Effector memory CD4-positive, alpha-beta T cell (primary cell): ENCODE measurements at regions not wholly inside any gene's neighbourhood (a gene's known extent, or its start where the extent isn't known, plus 50 kb on each side); places are given as distances from the start of the nearest gene placed in this dataset.
"Not testable (repeated sequence)": the region's sequence is repeated elsewhere in the genome, so short reads cannot be mapped to it uniquely, and the experiment has no call there.

Experiments used
- DNase-seq, 3 donors: peaks; one replicate each; pipeline ENCODE4 v3.0.0-alpha.2; 2020
- H3K27ac ChIP-seq: 2 replicates; pipeline ENCODE4 v1.7.0; 2013; ENCODE audit warnings: mild to moderate bottlenecking, low read length, moderate library complexity; ENCODE audit not compliant: insufficient read depth, poor library complexity, severe bottlenecking
- H3K27me3 ChIP-seq: replicated peaks from 2 replicates; pipeline ENCODE4 v1.7.0; 2013; ENCODE audit warnings: mild to moderate bottlenecking, low read length; ENCODE audit not compliant: insufficient read depth, control insufficient read depth, poor library complexity, severe bottlenecking
- H3K36me3 ChIP-seq: 2 replicates; pipeline ENCODE4 v1.7.0; 2013; ENCODE audit warnings: mild to moderate bottlenecking, low read length, moderate library complexity; ENCODE audit not compliant: control insufficient read depth, insufficient read depth
- H3K4me1 ChIP-seq: 2 replicates; pipeline ENCODE4 v1.7.0; 2013; ENCODE audit warnings: low read length, mild to moderate bottlenecking; ENCODE audit not compliant: control insufficient read depth, insufficient read depth, poor library complexity, severe bottlenecking
- H3K4me3 ChIP-seq: 2 replicates; pipeline ENCODE4 v1.7.0; 2013; ENCODE audit warnings: low read length, low read depth, mild to moderate bottlenecking; ENCODE audit not compliant: insufficient read depth, poor library complexity, severe bottlenecking
- H3K9me3 ChIP-seq: 2 replicates; pipeline ENCODE4 v1.7.0; 2013; ENCODE audit warnings: mild to moderate bottlenecking, low read length, moderate library complexity; ENCODE audit not compliant: control insufficient read depth

- not testable (repeated sequence) for DNase-seq, H3K9me3 ChIP-seq, H3K4me1 ChIP-seq, H3K27ac ChIP-seq, H3K27me3 ChIP-seq, H3K4me3 ChIP-seq, H3K36me3 ChIP-seq
These were observed 92.8 kb upstream of the AGTPBP1 start for GRCh38 chr9:85834591-85834990.

GRCh38 chr9:85843949-85844348 lies 97.0 kb upstream of the NAA35 start:
- not testable (repeated sequence) for DNase-seq, H3K27me3 ChIP-seq, H3K4me1 ChIP-seq, H3K36me3 ChIP-seq, H3K27ac ChIP-seq, H3K9me3 ChIP-seq, H3K4me3 ChIP-seq

- H3K9me3 ChIP-seq, DNase-seq, H3K4me3 ChIP-seq, H3K27ac ChIP-seq, H3K36me3 ChIP-seq, H3K4me1 ChIP-seq, H3K27me3 ChIP-seq: not testable (repeated sequence)
These were observed 93.2 kb upstream of the NAA35 start for GRCh38 chr9:85847782-85848181.

GRCh38 chr9:85858056-85858750 lies 82.7 kb upstream of the NAA35 start:
- DNase-seq = no peak
- no peaks in the 10 kb centered on the region for H3K36me3 ChIP-seq
- no peaks in the 10 kb centered on the region for H3K4me1 ChIP-seq
- H3K4me3 ChIP-seq = no peak overlapping the region
- no peak overlapping the region for H3K27ac ChIP-seq
- H3K27me3 ChIP-seq = no peaks in the 10 kb centered on the region
- H3K9me3 ChIP-seq = no peaks in the 10 kb centered on the region

GRCh38 chr9:85859765-85860164 lies 81.2 kb upstream of the NAA35 start:
- Histone ChIP-seq H3K4me3 (no peak overlapping the region), H3K27me3 (no peaks in the 10 kb centered on the region), H3K36me3 (no peaks in the 10 kb centered on the region), H3K9me3 (no peaks in the 10 kb centered on the region), H3K27ac (no peak overlapping the region), H3K4me1 (no peaks in the 10 kb centered on the region)
- DNase-seq = no peak

- H3K27me3 ChIP-seq, DNase-seq, H3K36me3 ChIP-seq, H3K4me1 ChIP-seq, H3K4me3 ChIP-seq, H3K9me3 ChIP-seq, H3K27ac ChIP-seq: not testable (repeated sequence)
These were observed 79.1 kb upstream of the NAA35 start for GRCh38 chr9:85861882-85862281.

GRCh38 chr9:85863875-85864274 lies 77.1 kb upstream of the NAA35 start:
- DNase-seq = no peak
- Histone ChIP-seq H3K27ac (no peak overlapping the region), H3K36me3 (no peaks in the 10 kb centered on the region), H3K4me1 (no peaks in the 10 kb centered on the region), H3K27me3 (no peaks in the 10 kb centered on the region), H3K9me3 (no peaks in the 10 kb centered on the region), H3K4me3 (no peak overlapping the region)

GRCh38 chr9:85871008-85871407 lies 69.9 kb upstream of the NAA35 start:
- Histone ChIP-seq H3K9me3 (no peaks in the 10 kb centered on the region), H3K36me3 (no peaks in the 10 kb centered on the region), H3K4me3 (no peak overlapping the region), H3K27me3 (no peaks in the 10 kb centered on the region), H3K4me1 (no peaks in the 10 kb centered on the region), H3K27ac (no peak overlapping the region)
- DNase-seq = no peak

GRCh38 chr9:85871683-85872082 lies 69.3 kb upstream of the NAA35 start:
- not testable (repeated sequence) for H3K9me3 ChIP-seq, H3K27ac ChIP-seq, H3K4me3 ChIP-seq

GRCh38 chr9:85872463-85872862 lies 68.5 kb upstream of the NAA35 start:
- no peaks in the 10 kb centered on the region for H3K4me1 ChIP-seq
- H3K27ac ChIP-seq = no peak overlapping the region
- H3K27me3 ChIP-seq = no peaks in the 10 kb centered on the region
- H3K36me3 ChIP-seq = no peaks in the 10 kb centered on the region
- H3K9me3 ChIP-seq = no peaks in the 10 kb centered on the region
- DNase-seq = no peak
- H3K4me3 ChIP-seq = no peak overlapping the region

More at GRCh38 chr9:85871683-85872082, 69.3 kb upstream of the NAA35 start:
- H3K27me3 ChIP-seq, H3K4me1 ChIP-seq, H3K36me3 ChIP-seq, DNase-seq: not testable (repeated sequence)
